Activated CD4-positive, alpha-beta T cell treated with anti-CD3 and anti-CD28 coated beads, Interleukin-10, Interleukin-2, amounts not matched to agents 100 ng/mL and 50 ng/mL, durations not matched to agents 16 hours and 8 hours (primary cell): ENCODE measurements at regions not wholly inside any gene's neighbourhood (a gene's known extent, or its start where the extent isn't known, plus 50 kb on each side); places are given as distances from the start of the nearest gene placed in this dataset.
"Not testable (repeated sequence)": the region's sequence is repeated elsewhere in the genome, so short reads cannot be mapped to it uniquely, and the experiment has no call there.

Experiments
- DNase-seq: peaks from one replicate; pipeline ENCODE4 v3.0.0-alpha.2; 2020

GRCh38 chr2:84286878-84287277 is 172.2 kb downstream of the SUCLG1 start:
- no peak for DNase-seq

- no peak for DNase-seq
Observed at GRCh38 chr2:84285056-84285747, 173.9 kb downstream of the SUCLG1 start.

- no peak for DNase-seq
Observed at GRCh38 chr2:84283506-84283905, 175.6 kb downstream of the SUCLG1 start.

DNA sequence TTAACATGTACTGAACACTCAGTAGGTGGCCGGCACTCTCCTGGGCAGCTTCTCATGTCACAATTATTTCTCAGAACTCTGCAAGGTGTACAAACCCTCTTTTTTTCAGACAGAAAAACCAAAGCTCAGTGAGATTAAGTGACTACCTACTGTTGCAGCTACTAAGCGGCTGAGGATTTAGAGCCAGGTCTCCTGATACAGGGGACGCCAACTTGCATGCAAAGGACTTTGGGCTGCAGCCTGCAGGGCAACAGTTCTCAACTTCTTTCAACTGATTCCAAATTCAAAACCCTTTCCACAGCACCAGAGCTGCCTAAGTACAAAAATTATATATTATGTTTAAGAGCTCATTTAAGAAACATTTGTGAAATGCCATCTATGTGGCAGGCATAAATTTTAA is 177.6 kb downstream of the SUCLG1 start:
- no peak for DNase-seq

GRCh38 chr2:84280873-84281272 is 178.2 kb downstream of the SUCLG1 start:
- DNase-seq = no peak

DNA sequence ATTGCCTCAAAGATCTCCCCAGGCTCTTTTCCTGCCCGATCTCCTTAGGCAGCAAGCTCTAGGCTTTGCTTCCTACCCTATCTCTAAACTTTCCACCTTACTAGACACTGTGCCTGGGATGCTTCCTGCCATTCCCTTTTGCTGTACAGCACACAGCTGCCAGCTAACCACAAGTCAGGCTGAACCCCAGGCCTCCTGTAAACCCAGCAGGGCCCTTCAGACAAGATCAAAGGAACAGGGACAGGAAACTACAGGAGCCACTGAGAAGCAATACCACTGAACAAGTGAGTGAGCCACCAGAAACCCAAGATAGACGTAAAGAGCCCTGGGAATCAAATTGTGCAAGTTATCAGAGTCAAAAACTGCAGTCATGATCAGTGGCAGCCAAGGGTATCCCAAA is 180.7 kb downstream of the SUCLG1 start:
- no peak for DNase-seq

DNA sequence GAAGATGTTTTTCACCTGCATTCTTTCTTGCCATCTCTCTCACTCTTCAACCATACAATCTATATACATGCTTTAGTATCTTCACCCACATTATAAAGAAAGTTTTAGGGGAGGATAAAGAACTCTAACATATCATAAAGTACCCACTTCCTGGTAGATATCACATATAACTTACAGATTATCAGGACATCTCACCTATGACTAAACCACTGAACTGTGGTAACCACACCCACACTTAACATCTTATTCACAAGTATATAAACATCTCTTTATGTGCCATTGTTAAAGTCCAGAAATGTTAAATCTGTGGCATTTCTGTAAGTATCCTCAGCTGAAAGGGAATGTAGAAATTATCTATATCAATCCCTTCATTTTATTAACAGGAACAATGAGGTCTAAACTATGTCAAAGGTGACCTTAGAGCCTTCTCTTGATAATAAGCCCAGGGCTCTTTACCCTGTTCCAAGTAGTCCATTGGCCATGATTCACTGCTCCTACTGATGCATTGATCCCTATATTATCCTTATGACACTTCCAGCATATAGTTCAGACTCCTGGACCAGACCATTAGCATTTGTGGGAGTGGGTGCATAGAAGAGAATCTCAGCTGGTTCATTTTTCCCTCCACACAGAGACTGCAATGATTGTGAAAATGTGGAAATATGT is 182.4 kb downstream of the SUCLG1 start:
- DNase-seq = no peak

- no peak for DNase-seq
Observed at GRCh38 chr2:84273406-84273805, 185.7 kb downstream of the SUCLG1 start.

DNA sequence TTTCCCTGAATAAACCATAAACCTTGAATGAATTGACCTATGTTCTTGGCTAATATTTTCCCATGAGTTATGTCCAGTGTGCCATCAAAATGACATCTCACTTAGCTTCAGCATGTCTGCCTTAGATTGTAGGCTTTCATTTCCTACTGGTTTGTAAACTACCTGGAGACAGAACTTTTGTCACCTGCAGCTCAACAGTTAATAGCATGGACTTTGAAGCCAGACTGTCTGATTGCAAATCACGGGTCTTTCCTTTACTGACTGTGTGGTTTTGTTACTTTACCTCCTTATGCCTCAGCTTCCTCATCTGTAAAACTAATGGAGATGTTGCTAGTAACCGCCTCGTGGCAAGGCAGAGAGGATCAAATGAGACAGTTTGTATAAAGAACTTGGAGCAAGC is 187.1 kb downstream of the SUCLG1 start:
- no peak for DNase-seq

DNA sequence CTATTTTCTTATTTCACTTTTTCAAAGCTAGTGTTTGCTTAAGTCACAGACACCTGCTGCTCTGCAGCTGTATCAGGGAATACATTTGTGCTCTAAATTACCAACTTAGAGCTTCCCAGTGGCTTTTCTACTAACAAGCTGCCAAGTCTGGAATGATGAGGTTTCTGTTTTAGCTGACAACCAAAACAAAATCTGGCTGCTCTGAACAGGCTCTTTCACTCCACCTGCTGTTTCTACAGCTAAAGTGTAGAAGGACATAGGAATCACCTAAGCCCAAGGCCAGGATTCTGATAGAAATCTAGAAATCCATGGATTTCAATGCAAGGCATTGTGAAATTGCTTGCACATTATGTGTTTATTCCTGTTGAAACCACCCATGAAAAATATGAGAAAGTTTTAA is 201.2 kb downstream of the SUCLG1 start:
- DNase-seq = no peak

- DNase-seq = no peak
Observed at GRCh38 chr2:84251651-84252302, 207.3 kb downstream of the SUCLG1 start.

GRCh38 chr2:84249140-84249539 is 209.9 kb downstream of the SUCLG1 start:
- DNase-seq = no peak

DNA sequence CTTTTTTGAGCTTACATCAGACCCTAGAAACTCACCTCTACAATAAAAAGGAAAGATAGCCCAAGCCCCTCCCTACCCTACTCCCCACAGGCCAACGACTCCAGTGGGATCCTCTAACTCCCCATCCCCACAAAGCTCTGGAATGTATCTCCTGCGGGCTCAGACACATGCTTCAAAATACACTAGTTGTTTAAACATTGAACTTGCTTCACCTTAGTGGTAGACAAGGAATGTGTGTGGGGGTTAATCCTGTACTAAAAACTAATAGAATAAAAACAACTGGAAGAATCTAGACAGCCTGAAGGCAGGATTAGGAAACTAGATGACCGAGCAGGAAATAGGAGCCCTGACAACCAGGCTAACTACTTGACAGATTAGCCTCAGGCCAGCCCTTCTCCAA is 211.5 kb downstream of the SUCLG1 start:
- DNase-seq = no peak

GRCh38 chr2:84243788-84244733 is 215.0 kb downstream of the SUCLG1 start:
- no peak for DNase-seq

DNA sequence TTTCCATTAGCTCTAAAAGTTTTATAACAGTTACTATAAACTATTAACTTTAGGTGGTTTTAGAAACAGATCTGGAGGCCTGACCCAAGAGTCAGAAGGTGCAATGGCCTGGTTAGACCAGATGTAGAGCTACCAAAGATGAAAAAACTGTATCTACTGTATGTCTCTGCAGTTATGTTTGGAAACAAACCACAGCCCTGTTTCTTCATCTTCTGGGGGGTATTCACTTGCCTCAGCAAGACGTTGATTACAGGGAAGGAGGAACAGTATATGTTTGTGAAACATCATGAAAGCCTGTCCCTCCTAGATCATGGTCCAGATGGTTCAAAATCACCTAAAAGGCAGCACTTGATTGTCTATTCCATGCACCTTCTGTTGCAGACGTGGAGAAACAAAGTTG is 220.2 kb downstream of the SUCLG1 start:
- DNase-seq = no peak

GRCh38 chr2:84236288-84236687 is 222.8 kb downstream of the SUCLG1 start:
- DNase-seq = no peak

GRCh38 chr2:84234103-84234502 is 225.0 kb downstream of the SUCLG1 start:
- DNase-seq = no peak

DNA sequence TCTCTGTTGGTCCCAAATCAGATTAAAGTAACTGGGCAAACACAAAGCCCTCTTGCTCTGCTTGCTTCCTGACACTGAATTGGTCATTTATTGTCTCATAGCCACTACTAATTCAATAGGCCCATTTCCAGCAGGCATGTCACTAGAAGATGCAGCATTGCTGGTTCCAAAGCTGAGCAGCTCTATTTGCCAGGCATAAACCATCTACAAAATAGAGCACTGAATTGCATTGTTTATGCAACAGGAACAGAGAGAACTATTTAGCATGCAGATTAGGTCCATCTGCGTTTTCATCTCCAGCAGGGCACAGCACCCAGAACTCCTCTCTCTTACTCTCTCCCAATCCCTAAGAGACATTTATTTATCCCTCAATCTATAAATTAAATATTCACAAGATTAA is 227.6 kb downstream of the SUCLG1 start:
- DNase-seq = no peak

- DNase-seq = no peak
Observed at GRCh38 chr2:84224121-84224520, 235.0 kb downstream of the SUCLG1 start.

GRCh38 chr2:84223191-84223590 is 235.9 kb downstream of the SUCLG1 start:
- no peak for DNase-seq

- not testable (repeated sequence) for DNase-seq
Observed at GRCh38 chr2:84221102-84221501, 238.0 kb downstream of the SUCLG1 start.

GRCh38 chr2:84217456-84217855 is 241.6 kb downstream of the SUCLG1 start:
- no peak for DNase-seq

GRCh38 chr2:84214455-84214854 is 244.6 kb downstream of the SUCLG1 start:
- no peak for DNase-seq
